Neural progenitor cell (in vitro differentiated cells): ENCODE measurements at regions not wholly inside any gene's neighbourhood (a gene's known extent, or its start where the extent isn't known, plus 50 kb on each side); places are given as distances from the start of the nearest gene placed in this dataset.
A peak's percentile ranks its signal among the peaks of the same experiment; 100 is the strongest.

Experiments used
- DNase-seq: peaks from one replicate; pipeline ENCODE4 v3.0.0-alpha.2; 2016; ENCODE audit warnings: low spot score
- H2AFZ ChIP-seq: fragments of 200-600 bp; sonication (generic); replicated peaks from 2 replicates; pipeline ENCODE4 v1.6.1; 2016; ENCODE audit warnings: antibody characterized with exemption
- H3F3A ChIP-seq: fragments of 200-600 bp; sonication (generic); 2 replicates; pipeline ENCODE4 v1.6.1; 2016; ENCODE audit warnings: antibody characterized with exemption, low read depth
- H3K27ac ChIP-seq: fragments of 200-600 bp; sonication (generic); 2 replicates; pipeline ENCODE4 v1.5.1; 2016; ENCODE audit warnings: mild to moderate bottlenecking
- H3K27me3 ChIP-seq: fragments of 200-600 bp; sonication (generic); 2 replicates; pipeline ENCODE4 v1.6.1; 2016; ENCODE audit warnings: mild to moderate bottlenecking, moderate library complexity
- H3K36me3 ChIP-seq: fragments of 200-600 bp; sonication (generic); 2 replicates; pipeline ENCODE4 v1.5.1; 2016
- H3K4me1 ChIP-seq: fragments of 200-600 bp; sonication (generic); 2 replicates; pipeline ENCODE4 v1.6.1; 2016; ENCODE audit warnings: mixed run types
- H3K4me2 ChIP-seq: fragments of 200-600 bp; sonication (generic); 2 replicates; pipeline ENCODE4 v1.6.1; 2016
- H3K4me3 ChIP-seq: fragments of 200-600 bp; sonication (generic); 2 replicates; pipeline ENCODE4 v1.5.1; 2016
- H3K79me2 ChIP-seq: fragments of 200-600 bp; sonication (generic); 2 replicates; pipeline ENCODE4 v1.6.1; 2016; ENCODE audit warnings: low read depth
- H3K9ac ChIP-seq: fragments of 200-600 bp; sonication (generic); 2 replicates; pipeline ENCODE4 v1.6.1; 2016
- H3K9me3 ChIP-seq: fragments of 200-600 bp; sonication (generic); 2 replicates; pipeline ENCODE4 v1.5.1; 2016; ENCODE audit warnings: low read depth
- H4K20me1 ChIP-seq: fragments of 200-600 bp; sonication (generic); 2 replicates; pipeline ENCODE4 v1.6.1; 2016; ENCODE audit warnings: low read depth
- H3K27ac Mint-ChIP-seq: 3 replicates; pipeline ENCODE4 v1.8.0; 2021; ENCODE audit warnings: mixed read lengths
- H3K27me3 Mint-ChIP-seq: 2 replicates; pipeline ENCODE4 v1.8.0; 2022; ENCODE audit warnings: low read depth, mild to moderate bottlenecking, inconsistent platforms, moderate library complexity, mixed read lengths; ENCODE audit not compliant: insufficient read depth
- H3K36me3 Mint-ChIP-seq: 3 replicates; pipeline ENCODE4 v1.8.0; 2021; ENCODE audit warnings: mixed read lengths
- H3K4me1 Mint-ChIP-seq: 3 replicates; pipeline ENCODE4 v1.8.0; 2021; ENCODE audit warnings: mixed read lengths
- H3K4me3 Mint-ChIP-seq: 3 replicates; pipeline ENCODE4 v1.8.0; 2021; ENCODE audit warnings: mild to moderate bottlenecking, moderate library complexity, mixed read lengths
- H3K9me3 Mint-ChIP-seq: 3 replicates; pipeline ENCODE4 v1.8.0; 2020; ENCODE audit warnings: mixed read lengths
- CTCF ChIP-seq: fragments of 200-600 bp; sonication (generic); IDR thresholded peaks from 2 replicates; pipeline ENCODE4 v1.5.1; 2017; ENCODE audit warnings: antibody characterized with exemption, mild to moderate bottlenecking
- EZH2 ChIP-seq: fragments of 200-600 bp; sonication (generic); IDR thresholded peaks from 2 replicates; pipeline ENCODE4 v1.6.1; 2017; ENCODE audit warnings: antibody characterized with exemption, mild to moderate bottlenecking, moderate library complexity
- EZH2phosphoT487 ChIP-seq: fragments of 200-600 bp; sonication (generic); IDR thresholded peaks from 2 replicates; pipeline ENCODE4 v1.6.1; 2017; ENCODE audit warnings: antibody characterized with exemption

DNA sequence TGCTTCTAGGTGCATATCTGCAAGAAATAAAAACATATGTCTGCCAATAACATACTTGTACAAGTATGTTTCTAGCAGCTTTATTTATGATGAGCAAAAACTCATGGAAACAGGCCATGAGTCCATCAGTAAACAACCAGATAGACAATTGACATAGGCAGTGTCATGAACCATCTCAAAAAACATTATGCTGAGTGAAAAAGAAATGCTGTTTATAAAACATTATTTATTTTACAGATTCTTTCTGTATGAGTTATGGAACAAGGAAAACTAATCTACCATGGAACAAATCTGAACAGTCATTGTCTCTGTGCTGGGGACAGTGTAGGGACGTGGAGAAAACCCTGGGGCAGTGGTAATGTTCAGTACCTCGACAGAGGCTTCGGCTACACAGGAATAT is 283.9 kb downstream of the UQCRFS1 start:
- H3K27me3 ChIP-seq, result no peaks in the 10 kb centered on the region
- no peak overlapping the region for H3K4me2 ChIP-seq
- Mint-ChIP-seq H3K9me3 (peaks cover 5% of the 10 kb centered on the region), H3K27me3 (peaks cover 3% of the 10 kb centered on the region), H3K36me3 (no peaks in the 10 kb centered on the region), H3K4me3 (no peak overlapping the region), H3K4me1 (no peaks in the 10 kb centered on the region), H3K27ac (no peak overlapping the region)
- H3K4me1 ChIP-seq, result no peaks in the 10 kb centered on the region
- H3K9me3 ChIP-seq, result no peaks in the 10 kb centered on the region
- H3K27ac ChIP-seq, result no peak overlapping the region
- H3F3A ChIP-seq, result no peaks in the 10 kb centered on the region
- no peak overlapping the region for H2AFZ ChIP-seq
- TF ChIP-seq CTCF (no peak), EZH2 (no peak), EZH2phosphoT487 (no peak)
- no peaks in the 10 kb centered on the region for H3K79me2 ChIP-seq
- H3K36me3 ChIP-seq, result no peaks in the 10 kb centered on the region
- no peaks in the 10 kb centered on the region for H4K20me1 ChIP-seq
- no peak for DNase-seq
- H3K9ac ChIP-seq, result no peak overlapping the region
- H3K4me3 ChIP-seq, result no peak overlapping the region

DNA sequence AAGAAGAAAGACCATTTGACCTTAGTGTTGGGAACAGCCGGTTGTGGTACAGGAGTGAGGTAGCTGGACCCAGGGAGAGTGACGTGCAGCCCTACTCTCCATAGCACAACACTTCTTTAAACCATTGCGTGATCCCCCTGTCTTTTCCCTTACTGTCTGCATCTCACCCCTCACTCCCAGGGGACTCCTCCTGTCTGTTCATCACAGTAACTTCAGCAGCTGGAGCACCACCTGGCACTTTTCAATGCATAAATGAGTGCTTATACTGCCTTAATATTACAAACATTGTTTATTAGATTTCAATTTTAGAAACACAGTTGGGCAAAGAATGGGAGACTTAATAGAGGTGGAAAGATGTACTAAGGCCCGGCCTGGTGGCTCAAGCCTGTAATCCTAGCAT is 285.5 kb downstream of the UQCRFS1 start:
- no peak overlapping the region for H3K4me3 Mint-ChIP-seq
- no peak for TF ChIP-seq CTCF
- no peak for TF ChIP-seq EZH2phosphoT487
- TF ChIP-seq EZH2, result no peak
- no peaks in the 10 kb centered on the region for H3K27me3 ChIP-seq
- no peaks in the 10 kb centered on the region for H3K79me2 ChIP-seq
- no peaks in the 10 kb centered on the region for H3K4me1 ChIP-seq
- no peaks in the 10 kb centered on the region for H3K36me3 Mint-ChIP-seq
- H3K9me3 Mint-ChIP-seq, result peaks cover 5% of the 10 kb centered on the region
- no peak overlapping the region for H3K27ac ChIP-seq
- H3K4me3 ChIP-seq, result no peak overlapping the region
- H3K27me3 Mint-ChIP-seq, result peaks cover 3% of the 10 kb centered on the region
- H3K9me3 ChIP-seq, result no peaks in the 10 kb centered on the region
- no peaks in the 10 kb centered on the region for H4K20me1 ChIP-seq
- no peak for DNase-seq
- H3F3A ChIP-seq, result no peaks in the 10 kb centered on the region
- H2AFZ ChIP-seq, result no peak overlapping the region
- no peaks in the 10 kb centered on the region for H3K4me1 Mint-ChIP-seq
- H3K36me3 ChIP-seq, result no peaks in the 10 kb centered on the region
- H3K9ac ChIP-seq, result no peak overlapping the region
- no peak overlapping the region for H3K27ac Mint-ChIP-seq
- H3K4me2 ChIP-seq, result no peak overlapping the region

DNA sequence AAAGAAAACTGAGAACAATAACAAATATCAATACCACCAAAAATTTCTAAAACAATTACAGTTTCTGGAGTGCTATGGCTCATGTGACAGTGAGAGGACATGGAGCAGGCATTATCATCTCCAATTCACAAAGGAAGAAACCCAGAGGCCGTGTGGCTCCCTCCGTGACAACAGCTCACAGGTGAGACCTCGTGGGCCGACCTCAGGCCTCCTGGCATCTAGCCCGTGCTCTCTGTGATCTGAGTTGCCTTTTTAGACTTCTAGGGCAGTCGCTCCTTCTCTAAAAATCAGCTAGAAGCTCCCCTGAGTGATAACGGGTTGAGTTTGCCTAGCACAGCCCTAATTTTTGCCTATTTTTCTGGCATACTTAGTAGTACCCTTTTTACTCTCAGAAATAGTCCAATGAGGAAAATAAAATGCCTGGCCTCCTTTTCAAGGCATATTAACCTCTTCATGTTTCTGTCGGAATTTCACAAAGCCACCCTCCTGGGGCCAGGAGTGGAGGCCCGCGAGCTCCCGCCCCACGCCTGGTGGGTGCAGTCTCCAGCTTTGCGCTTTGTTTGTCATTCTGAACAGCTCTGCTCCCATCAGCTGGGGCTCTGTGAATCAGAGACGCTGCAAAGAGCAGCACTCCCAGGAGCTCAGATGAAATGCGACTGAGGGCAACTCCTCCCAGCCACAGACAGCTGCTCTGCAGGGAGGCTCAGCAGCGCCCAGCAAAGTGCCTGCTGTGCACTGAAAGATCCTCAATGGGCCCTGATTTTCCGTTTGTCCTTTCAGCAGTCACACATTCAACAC is 292.5 kb downstream of the UQCRFS1 start:
- Histone ChIP-seq H3K27me3 (no peaks in the 10 kb centered on the region), H3K9ac (no peak overlapping the region), H3K27ac (no peak overlapping the region), H3K9me3 (no peaks in the 10 kb centered on the region), H2AFZ (peak overlapping the region; percentile 58), H4K20me1 (no peaks in the 10 kb centered on the region), H3F3A (peaks cover 7% of the 10 kb centered on the region), H3K4me3 (no peak overlapping the region), H3K4me2 (peak overlapping the region; percentile 62), H3K4me1 (peaks cover 13% of the 10 kb centered on the region), H3K79me2 (no peaks in the 10 kb centered on the region), H3K36me3 (no peaks in the 10 kb centered on the region)
- Mint-ChIP-seq H3K9me3 (no peaks in the 10 kb centered on the region), H3K4me1 (peaks cover 11% of the 10 kb centered on the region), H3K27me3 (peaks cover 8% of the 10 kb centered on the region), H3K36me3 (no peaks in the 10 kb centered on the region), H3K4me3 (no peak overlapping the region), H3K27ac (peak overlapping the region; percentile 28)
- DNase-seq, result peak; percentile 53
- TF ChIP-seq EZH2 (no peak), EZH2phosphoT487 (no peak), CTCF (no peak)
